ENCODE measurements at regions not wholly inside any gene's neighbourhood (a gene's known extent, or its start where the extent isn't known, plus 50 kb on each side); places are given as distances from the start of the nearest gene placed in this dataset.

- no peak for DNase-seq (ENCODE audit: low spot score)
Measured at GRCh38 chr2:144281476-144281875, 238.4 kb downstream of the ZEB2 start.

DNA sequence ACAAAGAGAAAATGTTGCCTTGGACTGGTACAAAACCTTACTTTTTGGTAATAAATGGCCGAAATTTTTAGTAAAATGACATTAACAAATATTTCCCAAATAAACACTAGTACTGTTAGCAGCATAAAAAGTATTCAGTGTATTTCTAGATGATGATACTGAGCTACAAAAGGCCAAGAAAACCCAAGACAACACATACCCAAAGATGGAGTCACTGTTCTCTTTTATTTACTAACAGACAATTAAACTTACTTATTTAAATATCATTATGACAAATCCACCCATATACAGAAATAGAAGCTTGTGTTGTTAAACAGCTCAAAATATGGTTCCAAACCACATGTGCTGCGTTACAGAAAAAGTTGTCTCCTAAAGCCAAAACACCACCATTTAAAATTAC lies 239.9 kb downstream of the ZEB2 start:
- no peak for DNase-seq (ENCODE audit: low spot score)

GRCh38 chr2:144279165-144279564 lies 240.8 kb downstream of the ZEB2 start:
- no peak for DNase-seq (ENCODE audit: low spot score)

GRCh38 chr2:144277622-144278354 lies 242.1 kb downstream of the ZEB2 start:
- no peak for DNase-seq (ENCODE audit: low spot score)

DNA sequence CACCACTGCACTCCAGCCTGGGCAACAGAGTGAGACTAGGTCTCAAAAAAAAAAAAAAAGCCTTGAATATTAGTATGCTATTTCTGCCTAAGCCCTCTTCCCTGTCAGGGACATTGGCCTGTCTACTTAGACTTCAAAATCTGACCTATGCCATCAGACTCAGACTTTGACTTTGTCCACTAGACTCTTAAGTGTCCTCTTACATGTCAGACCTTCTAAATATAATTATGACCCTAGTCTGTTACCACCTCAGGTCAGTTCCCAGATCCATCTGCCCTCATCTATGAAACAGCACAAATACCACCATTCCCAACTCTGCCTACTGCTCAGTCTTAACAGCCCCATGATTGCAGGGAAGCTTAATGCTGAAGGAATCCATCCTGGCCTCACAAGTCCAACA lies 244.6 kb downstream of the ZEB2 start:
- no peak for DNase-seq (ENCODE audit: low spot score)

DNA sequence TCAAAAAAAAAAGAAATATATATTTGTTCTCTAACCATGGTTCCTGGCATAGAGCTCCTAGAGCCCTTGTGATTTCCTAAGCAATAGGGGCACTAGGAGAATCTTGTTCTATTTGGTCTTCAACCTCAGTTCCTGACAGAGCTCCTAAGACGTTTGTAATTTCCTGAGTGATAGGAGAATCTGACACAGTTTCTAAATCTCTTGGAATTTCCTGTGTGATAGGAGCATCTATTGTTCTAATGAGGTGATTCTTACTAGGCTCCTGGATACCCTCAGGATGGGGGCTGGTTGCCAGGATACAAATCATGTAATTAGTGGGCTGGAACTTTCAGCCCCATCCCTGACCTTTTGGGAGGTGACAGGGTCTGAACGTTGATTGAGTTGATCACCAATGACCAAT lies 245.8 kb downstream of the ZEB2 start:
- DNase-seq (ENCODE audit: low spot score), result no peak

DNA sequence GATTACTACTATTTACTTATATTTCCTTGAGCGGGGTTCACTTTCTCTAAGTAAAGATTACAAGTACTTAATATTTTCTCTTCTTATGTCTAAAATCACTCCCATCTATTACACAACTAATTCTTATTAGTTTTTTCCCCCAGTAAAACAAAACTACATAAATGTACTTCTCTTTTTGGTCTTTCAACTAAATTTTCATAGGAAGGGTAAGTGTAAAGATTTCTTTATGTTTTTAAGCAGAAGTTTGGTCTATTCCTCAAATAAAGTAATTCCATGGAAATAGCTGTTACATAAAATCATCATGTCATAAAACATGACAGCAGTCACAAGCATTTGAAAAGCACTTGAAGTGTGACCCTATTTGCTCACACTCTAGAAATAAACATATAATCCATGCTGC lies 249.0 kb downstream of the ZEB2 start:
- DNase-seq (ENCODE audit: low spot score), result no peak

- DNase-seq (ENCODE audit: low spot score), result no peak
Measured at GRCh38 chr2:144268036-144268678, 251.8 kb downstream of the ZEB2 start.

DNA sequence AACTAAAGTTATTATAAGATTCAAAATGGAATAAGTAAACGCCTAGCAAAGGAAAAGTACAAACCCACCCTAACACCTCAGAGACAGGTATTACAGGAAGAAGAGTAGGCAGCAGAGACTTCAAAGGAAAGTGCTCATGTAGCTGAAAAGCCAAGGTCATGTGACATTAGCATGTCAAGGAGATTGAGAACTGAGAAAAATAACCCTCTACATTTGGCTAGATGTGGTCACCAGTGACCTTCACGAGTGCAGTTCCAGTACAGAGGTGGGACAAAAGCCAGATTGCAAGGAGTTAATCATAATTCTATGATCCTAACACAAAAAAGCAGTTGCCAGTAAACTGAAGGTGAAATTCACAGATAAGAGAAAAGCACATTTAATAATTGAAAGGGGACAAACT lies 252.7 kb downstream of the ZEB2 start:
- DNase-seq (ENCODE audit: low spot score), result no peak

- DNase-seq (ENCODE audit: low spot score), result no peak
Measured at GRCh38 chr2:144265654-144266053, 254.3 kb downstream of the ZEB2 start.

GRCh38 chr2:144261966-144262365 lies 258.0 kb downstream of the ZEB2 start:
- no peak for DNase-seq (ENCODE audit: low spot score)

DNA sequence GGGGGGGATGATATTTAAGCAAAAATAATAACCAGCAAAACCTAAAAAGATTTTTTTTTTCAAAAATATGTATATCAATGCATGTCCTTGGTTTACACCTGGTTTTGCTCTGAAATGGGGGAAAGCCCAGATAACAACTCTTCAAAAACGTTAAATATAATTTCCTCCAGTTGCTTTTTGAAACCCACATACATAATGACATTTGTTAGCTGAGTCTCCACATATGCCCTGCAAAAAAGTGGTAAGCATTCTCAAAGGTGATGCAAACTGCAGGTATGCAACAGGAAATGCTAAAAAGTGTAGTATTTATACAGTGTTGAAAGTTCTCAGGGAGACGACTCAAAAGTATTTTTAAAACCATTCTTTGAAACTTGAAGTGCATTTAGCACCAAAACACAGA lies 258.6 kb downstream of the ZEB2 start:
- no peak for DNase-seq (ENCODE audit: low spot score)

- no peak for DNase-seq (ENCODE audit: low spot score)
Measured at GRCh38 chr2:144259332-144259731, 260.6 kb downstream of the ZEB2 start.

DNA sequence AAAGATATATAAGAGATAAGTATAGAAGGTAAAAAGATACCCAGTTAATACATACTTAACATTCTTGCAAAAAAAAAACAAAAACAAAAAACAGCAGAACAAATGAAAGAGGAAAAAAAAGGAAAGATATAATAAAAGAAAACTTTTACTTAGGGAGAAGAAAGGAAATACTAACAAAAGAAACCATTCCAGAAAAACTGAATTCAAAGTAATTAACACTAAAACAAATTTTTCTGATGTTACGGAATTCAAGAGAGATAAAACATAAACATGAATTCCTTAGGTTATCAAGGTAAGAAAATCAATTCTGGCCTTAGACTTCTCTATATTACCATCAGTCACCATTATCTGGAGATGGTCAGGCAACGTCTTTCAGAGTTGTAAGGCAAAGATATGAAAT lies 261.8 kb downstream of the ZEB2 start:
- DNase-seq (ENCODE audit: low spot score), result no peak

DNA sequence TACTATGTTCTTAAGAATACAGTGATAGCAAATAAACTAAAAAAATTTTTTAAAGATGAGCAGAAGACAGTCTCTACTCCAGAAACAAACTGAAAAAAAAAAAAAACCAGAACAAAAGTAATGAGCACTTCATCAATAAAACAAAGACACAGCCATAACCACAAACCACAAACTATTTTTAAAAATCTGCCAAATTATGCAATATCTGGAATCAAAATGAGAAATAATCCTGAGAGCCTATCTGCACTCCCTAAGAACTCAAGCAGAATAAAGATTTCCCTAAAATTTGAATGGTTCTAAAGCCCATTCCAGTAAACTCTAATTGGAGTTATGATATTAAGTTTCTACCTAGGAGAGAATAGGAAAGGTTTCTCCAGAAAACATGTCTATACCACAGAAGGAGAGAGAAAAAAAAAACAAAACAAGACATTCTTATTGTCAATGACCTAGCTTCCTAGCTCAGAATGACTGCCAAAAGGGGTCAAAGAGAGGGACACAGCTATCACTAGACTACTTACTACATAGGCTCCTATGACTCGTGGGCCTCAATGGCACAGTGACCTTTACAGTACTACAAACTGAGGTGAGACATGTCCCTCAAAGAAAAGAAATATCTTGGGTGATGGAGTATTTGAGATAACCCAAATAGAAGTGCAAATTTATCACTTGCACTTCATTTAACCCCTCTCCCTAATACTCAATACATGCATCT lies 262.8 kb downstream of the ZEB2 start:
- no peak for DNase-seq (ENCODE audit: low spot score)

GRCh38 chr2:144254342-144255235 lies 265.3 kb downstream of the ZEB2 start:
- no peak for DNase-seq (ENCODE audit: low spot score)

DNA sequence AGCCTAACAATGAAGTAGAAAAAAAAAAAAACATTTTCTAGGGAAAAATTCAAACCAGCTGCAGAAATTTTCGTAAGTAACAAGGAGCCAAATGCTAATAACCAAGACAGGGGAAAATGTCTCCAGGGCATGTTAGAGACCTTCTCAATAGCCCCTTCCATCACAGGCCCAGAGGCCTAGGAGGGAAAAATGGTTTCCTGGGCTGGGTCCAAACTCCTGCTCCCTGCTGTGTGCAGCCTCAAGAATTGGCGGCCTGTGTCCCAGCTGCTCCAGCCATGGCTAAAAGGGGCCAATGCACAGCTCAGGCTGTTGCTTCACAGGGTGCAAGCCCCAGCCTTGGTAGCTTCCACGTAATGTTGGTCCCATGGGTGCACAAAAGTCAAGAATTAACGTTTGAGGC lies 266.2 kb downstream of the ZEB2 start:
- DNase-seq (ENCODE audit: low spot score), result no peak

- no peak for DNase-seq (ENCODE audit: low spot score)
Measured at GRCh38 chr2:144252694-144253093, 267.2 kb downstream of the ZEB2 start.

GRCh38 chr2:144249035-144249637 lies 270.8 kb downstream of the ZEB2 start:
- no peak for DNase-seq (ENCODE audit: low spot score)

DNA sequence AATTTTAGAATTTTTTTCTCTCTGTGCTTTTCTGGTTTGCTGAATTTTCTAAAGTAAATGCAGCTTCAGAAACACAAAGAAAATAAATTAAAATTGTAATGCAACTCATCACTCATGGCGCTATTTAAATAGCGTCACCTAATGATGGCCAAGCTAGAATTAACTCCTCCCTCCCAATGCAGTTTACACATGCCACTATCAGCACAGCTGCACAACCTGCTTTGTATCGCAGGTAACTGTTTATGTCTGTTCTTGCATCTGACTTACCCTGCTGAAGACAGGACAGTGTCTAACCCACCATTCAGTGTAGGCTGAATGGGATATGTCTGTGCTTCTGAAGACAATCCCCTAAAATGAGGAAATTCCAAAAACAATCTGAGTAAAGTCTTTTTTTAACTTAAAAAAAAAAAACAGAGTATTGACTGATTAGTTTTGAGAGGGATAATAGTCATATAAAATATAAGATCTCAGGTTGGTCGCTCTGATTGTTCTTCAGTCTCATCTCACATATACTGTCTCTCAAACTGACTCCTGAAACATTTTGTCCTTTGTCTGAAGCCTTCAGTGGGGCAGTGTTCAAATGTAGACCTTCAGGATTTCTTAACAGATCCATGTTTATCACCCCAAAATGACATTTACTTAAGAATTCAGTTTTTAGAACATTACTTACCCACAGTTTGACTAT lies 271.4 kb downstream of the ZEB2 start:
- DNase-seq (ENCODE audit: low spot score), result no peak

- no peak for DNase-seq (ENCODE audit: low spot score)
Measured at GRCh38 chr2:144244938-144245337, 275.0 kb downstream of the ZEB2 start.
